K562 (cell line): ENCODE measurements at regions not wholly inside any gene's neighbourhood (a gene's known extent, or its start where the extent isn't known, plus 50 kb on each side); places are given as distances from the start of the nearest gene placed in this dataset.

Experiments
- ATAC-seq: fragments of 200-7000 bp; cut with Tn5 transposase; 3 replicates; pipeline ENCODE4 v1.9.1; 2020; ENCODE audit warnings: moderate library complexity
- BruUV-seq: library from RNA; stranded (reverse); fragments of 400-500 nt; replicated peaks from 2 replicates; lab custom pipeline; 2021; lab: Mats Ljungman, UMichigan
- CTCF ChIA-PET: fragments of 300-600 bp; formaldehyde crosslinking; extraction: SDS; loops from one replicate; lab custom pipeline; 2021; ENCODE audit warnings: low intra/inter-chr PET ratio; lab: Yijun Ruan, JAX
- POLR2A ChIA-PET: fragments of 300-600, 350-650 bp; sonication (Branson Sonifier 250); formaldehyde crosslinking; extraction: SDS; loops from one replicate; lab custom pipeline; 2021; ENCODE audit warnings: antibody characterized with exemption, inconsistent platforms; lab: Yijun Ruan, JAX
- DNase-seq, 4 experiments: peaks; one replicate each; pipeline versions ENCODE4 v3.0.0 to v3.0.0-alpha.2; 2011 to 2018; ENCODE audit warnings: low spot score in 3 of 4, mixed read lengths in 3 of 4; ENCODE audit errors: extremely low read depth in 1 of 4
- FAIRE-seq: peaks from 2 replicates; lab custom pipeline; 2011; peaks lifted over from hg19 to GRCh38; lab: Jason Lieb, UNC
- H2AFZ ChIP-seq: 2 replicates; pipeline ENCODE4 v1.6.0; 2011; ENCODE audit warnings: low read depth, low read length, control low read depth, inconsistent platforms
- H3K27ac ChIP-seq: fragments of 200-600 bp; 3 replicates; pipeline ENCODE4 v1.8.0; 2011; ENCODE audit warnings: low read depth, mild to moderate bottlenecking, control low read depth, inconsistent platforms, low read length, moderate library complexity, mixed read lengths; ENCODE audit errors: extremely low read depth
- H3K27me3 ChIP-seq, 2 experiments: fragments of 300-600 bp in 1 of 2; 2 replicates in 1 of 2; 3 replicates in 1 of 2; pipeline versions ENCODE4 v1.6.0 to v1.8.0; 2011; ENCODE audit warnings: inconsistent platforms in 2 of 2, low read length in 2 of 2, mild to moderate bottlenecking in 1 of 2, mixed read lengths in 1 of 2, moderate library complexity in 1 of 2; ENCODE audit not compliant: control insufficient read depth in 2 of 2, insufficient read depth in 2 of 2
- H3K36me3 ChIP-seq: fragments of 300-600 bp; 3 replicates; pipeline ENCODE4 v1.8.0; 2011; ENCODE audit warnings: mild to moderate bottlenecking, low read length, inconsistent platforms; ENCODE audit not compliant: control insufficient read depth, insufficient read depth
- H3K4me1 ChIP-seq, 2 experiments: fragments of 200-600 bp in 1 of 2; replicated peaks in 1 of 2; 2 replicates in 1 of 2; 3 replicates in 1 of 2; pipeline versions ENCODE4 v1.5.1 to v1.8.0; 2011; ENCODE audit warnings: inconsistent platforms in 2 of 2, low read length in 2 of 2, mild to moderate bottlenecking in 1 of 2, mixed read lengths in 1 of 2, moderate library complexity in 1 of 2; ENCODE audit not compliant: control insufficient read depth in 2 of 2, insufficient read depth in 2 of 2
- H3K4me2 ChIP-seq: 2 replicates; pipeline ENCODE4 v1.6.1; 2011; ENCODE audit warnings: low read length, control low read depth, inconsistent platforms, mixed read lengths; ENCODE audit not compliant: insufficient read depth
- H3K4me3 ChIP-seq: fragments of 200-600 bp; sonication (generic), shearing (Covaris generic); 2 replicates; pipeline ENCODE4 v1.5.1; 2016; ENCODE audit warnings: control low read depth, inconsistent platforms
- H3K79me2 ChIP-seq: fragments of 200-600 bp; 3 replicates; pipeline ENCODE4 v1.8.0; 2011; ENCODE audit warnings: low read length, inconsistent platforms; ENCODE audit not compliant: control insufficient read depth, insufficient read depth
- H3K9ac ChIP-seq, 2 experiments: 2 replicates each; pipeline versions ENCODE4 v1.6.0 to v1.6.1; 2011; ENCODE audit warnings: low read depth in 2 of 2, low read length in 2 of 2, control low read depth in 1 of 2, inconsistent platforms in 1 of 2, mild to moderate bottlenecking in 1 of 2, mixed read lengths in 1 of 2; ENCODE audit not compliant: insufficient read depth in 1 of 2
- H3K9me1 ChIP-seq: one replicate; pipeline ENCODE4 v1.6.0; 2011; ENCODE audit warnings: inconsistent platforms, mild to moderate bottlenecking, low read length, moderate library complexity; ENCODE audit not compliant: control insufficient read depth, insufficient read depth
- H3K9me3 ChIP-seq: replicated peaks from 2 replicates; pipeline ENCODE4 v1.5.1; 2011; ENCODE audit warnings: low read depth, low read length, inconsistent platforms; ENCODE audit not compliant: control insufficient read depth, insufficient read depth
- H4K20me1 ChIP-seq: replicated peaks from 2 replicates; pipeline ENCODE4 v1.6.1; 2011; ENCODE audit warnings: low read length, inconsistent platforms, mixed read lengths; ENCODE audit not compliant: control insufficient read depth, insufficient read depth
- FOXM1 ChIP-seq, 2 experiments: fragments of 450-650 bp in 1 of 2; sonication (generic) in 1 of 2; formaldehyde crosslinking in 1 of 2; IDR thresholded peaks; 2 replicates each; pipeline versions ENCODE4 v1.6.1 to v1.9.0; 2017 to 2022; ENCODE audit warnings: low read depth in 2 of 2, mild to moderate bottlenecking in 2 of 2, missing genetic modification reagents in 1 of 2, moderate library complexity in 1 of 2
- GABPA ChIP-seq: fragments of 200-800 bp; sonication (Bioruptor generic); conservative IDR thresholded peaks from 2 replicates; pipeline ENCODE4 v1.6.1; 2016; ENCODE audit warnings: low read depth, missing genetic modification characterization, missing compliant biosample characterization
- KHSRP ChIP-seq: fragments of 450-650 bp; IDR thresholded peaks from 2 replicates; pipeline ENCODE4 v1.6.1; 2017
- KLF13 ChIP-seq: fragments of 450-650 bp; IDR thresholded peaks from 2 replicates; pipeline ENCODE4 v1.6.1; 2016; ENCODE audit warnings: missing genetic modification characterization, low read depth, mild to moderate bottlenecking, missing compliant biosample characterization, moderate library complexity, borderline replicate concordance
- TAF1 ChIP-seq: IDR thresholded peaks from 2 replicates; pipeline ENCODE4 v1.6.1; 2011; ENCODE audit warnings: mild to moderate bottlenecking, low read length, moderate library complexity; ENCODE audit not compliant: insufficient read depth, control insufficient read depth, severe bottlenecking; ENCODE audit errors: extremely low read depth
- VEZF1 ChIP-seq: fragments of 200-800 bp; sonication (Bioruptor generic); IDR thresholded peaks from 2 replicates; pipeline ENCODE4 v1.6.1; 2017; ENCODE audit warnings: missing genetic modification characterization, missing compliant biosample characterization
- ZNF354B ChIP-seq: fragments of 250-450 bp; sonication (Bioruptor Pico); IDR thresholded peaks from 2 replicates; pipeline ENCODE4 v1.4.0; 2020
- ZNF592 ChIP-seq: fragments of 450-650 bp; IDR thresholded peaks from 2 replicates; pipeline ENCODE4 v1.6.1; 2017; ENCODE audit warnings: antibody characterized with exemption, mild to moderate bottlenecking
- ZSCAN32 ChIP-seq: fragments of 450-650 bp; formaldehyde crosslinking; IDR thresholded peaks from 2 replicates; pipeline ENCODE4 v1.4.0; 2020; ENCODE audit warnings: mild to moderate bottlenecking, moderate library complexity
- WGBS: fragments of 100-300 bp; shearing (Covaris generic); methylation state at CpG from one replicate; pipeline ENCODE4 v1.1.6; 2016; ENCODE audit warnings: low coverage, mixed read lengths; ENCODE audit not compliant: insufficient coverage; ENCODE audit errors: missing lambda C conversion rate; 5-methylcytosine and 5-hydroxymethylcytosine counted together
- in situ Hi-C: fragments of 300-500 bp; cut with MboI; formaldehyde crosslinking; loops from 4 replicates; pipeline ENCODE4 v1.15.0; 2018; ENCODE audit warnings: inconsistent platforms, mixed read lengths
- intact Hi-C: fragments of 100-400 bp; cut with micrococcal nuclease; formaldehyde crosslinking; loops from 2 replicates; pipeline ENCODE4 v1.14.2; 2022
- TF ChIP-seq, protein P1 (sequence below): fragments of 450-650 bp; formaldehyde crosslinking; IDR thresholded peaks from 2 replicates; pipeline ENCODE4 v1.4.0; 2022; ENCODE audit warnings: mild to moderate bottlenecking, moderate library complexity

DNA sequence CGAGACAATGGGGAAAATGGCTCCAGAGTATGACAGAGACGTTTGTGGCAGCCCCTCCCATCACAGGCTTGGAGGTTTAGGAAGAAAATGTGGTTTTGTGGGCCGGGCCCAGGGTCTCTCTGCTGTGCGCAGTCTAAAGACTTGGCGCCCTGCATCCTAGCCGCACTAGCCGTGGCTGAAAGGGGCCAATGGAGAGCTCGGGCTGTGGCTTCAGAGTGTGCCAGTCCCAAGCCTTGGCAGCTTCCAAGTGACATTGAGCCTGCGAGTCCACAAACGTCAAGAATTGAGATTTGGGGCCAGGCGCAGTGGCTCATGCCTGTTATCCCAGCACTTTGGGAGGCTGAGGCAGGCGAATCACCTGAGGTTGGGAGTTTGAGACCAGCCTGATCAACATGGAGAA is 513.1 kb downstream of the PCDH17 start:
- Histone ChIP-seq H4K20me1 (no peaks in the 10 kb centered on the region), H3K9me1 (no peaks in the 10 kb centered on the region), H3K4me3 (no peak overlapping the region), H3K36me3 (no peaks in the 10 kb centered on the region), H3K4me2 (no peak overlapping the region), H3K27me3 (no peaks in the 10 kb centered on the region), H3K4me1 (no peaks in the 10 kb centered on the region), H3K27ac (no peak overlapping the region), H3K9me3 (no peaks in the 10 kb centered on the region), H2AFZ (no peak overlapping the region), H3K9ac (no peak overlapping the region), H3K79me2 (no peaks in the 10 kb centered on the region)
- DNase-seq (no peak), ATAC-seq (no peak), FAIRE-seq (no peak)
- 4% methylated on average over 12 of the region's 12 CpGs for WGBS
- ChIA-PET POLR2A (no interaction called here), CTCF (no interaction called here)
- intact Hi-C loops, result no loop called here
- TF ChIP-seq ZNF354B (CRISPR knock-in tag), result no peak
- no peak for TF ChIP-seq VEZF1 (CRISPR knock-in tag)
- in situ Hi-C loops, result no loop called here
- BruUV-seq, result no TSS peak

GRCh38 chr13:58151452-58151851 is 519.9 kb downstream of the PCDH17 start:
- H3K9me1 ChIP-seq, result no peaks in the 10 kb centered on the region
- no peaks in the 10 kb centered on the region for H3K79me2 ChIP-seq
- H3K4me2 ChIP-seq, result no peak overlapping the region
- H3K4me3 ChIP-seq, result no peak overlapping the region
- intact Hi-C loops, result no loop called here
- no TSS peak for BruUV-seq
- H4K20me1 ChIP-seq, result no peaks in the 10 kb centered on the region
- no peaks in the 10 kb centered on the region for H3K9me3 ChIP-seq
- DNase-seq, result no peak
- TF ChIP-seq KHSRP, result no peak
- TF ChIP-seq KLF13 (tag), result no peak
- TF ChIP-seq, protein P1, sequence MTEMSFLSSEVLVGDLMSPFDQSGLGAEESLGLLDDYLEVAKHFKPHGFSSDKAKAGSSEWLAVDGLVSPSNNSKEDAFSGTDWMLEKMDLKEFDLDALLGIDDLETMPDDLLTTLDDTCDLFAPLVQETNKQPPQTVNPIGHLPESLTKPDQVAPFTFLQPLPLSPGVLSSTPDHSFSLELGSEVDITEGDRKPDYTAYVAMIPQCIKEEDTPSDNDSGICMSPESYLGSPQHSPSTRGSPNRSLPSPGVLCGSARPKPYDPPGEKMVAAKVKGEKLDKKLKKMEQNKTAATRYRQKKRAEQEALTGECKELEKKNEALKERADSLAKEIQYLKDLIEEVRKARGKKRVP, result no peak
- no peak for TF ChIP-seq FOXM1 (IDR thresholded peaks at IDR 0.05; ENCODE audit: low read depth)
- no peak for TF ChIP-seq FOXM1 (CRISPR knock-in tag; IDR thresholded peaks at IDR 0.05; ENCODE audit: low read depth)
- TF ChIP-seq GABPA (tag), result no peak
- TF ChIP-seq ZNF592, result no peak
- no peak for TF ChIP-seq TAF1
- TF ChIP-seq ZSCAN32 (CRISPR knock-in tag), result no peak
- no peaks in the 10 kb centered on the region for H3K4me1 ChIP-seq
- WGBS, result 0% methylated on average over 2 of the region's 2 CpGs
- no peaks in the 10 kb centered on the region for H3K27me3 ChIP-seq
- ChIA-PET CTCF (no interaction called here), POLR2A (no interaction called here)
- no peak overlapping the region for H3K27ac ChIP-seq
- in situ Hi-C loops, result no loop called here
- no peak for FAIRE-seq
- H2AFZ ChIP-seq, result no peak overlapping the region
- no peak overlapping the region for H3K9ac ChIP-seq
- ATAC-seq, result no peak
- no peaks in the 10 kb centered on the region for H3K36me3 ChIP-seq
